ENCODE measurements at regions not wholly inside any gene's neighbourhood (a gene's known extent, or its start where the extent isn't known, plus 50 kb on each side); places are given as distances from the start of the nearest gene placed in this dataset.

GRCh38 chr2:104606056-104606455, 247.9 kb upstream of the POU3F3 start:
- WGBS (ENCODE audit: insufficient coverage) = no CpG with 5 or more reads among the region's 1 CpG
- intact Hi-C loops (cut with micrococcal nuclease) = no loop called here
- H3K4me2 ChIP-seq (replicated peaks; ENCODE audit: extremely low read depth, low read length, poor library complexity, severe bottlenecking) = no peak overlapping the region
- H4K20me1 ChIP-seq (ENCODE audit: insufficient read depth, low read length) = no peaks in the 10 kb centered on the region
- no peaks in the 10 kb centered on the region for H3K27me3 ChIP-seq (ENCODE audit: control insufficient read depth in 2 of 2, insufficient read depth in 2 of 2, low read length in 2 of 2)
- no peak overlapping the region for H3K27ac ChIP-seq (ENCODE audit: low read depth in 1 of 2, low read length in 2 of 2)
- no peaks in the 10 kb centered on the region for H3K79me2 ChIP-seq (ENCODE audit: insufficient read depth, low read length)
- H3K36me3 ChIP-seq (replicated peaks in 1 of 2; ENCODE audit: control insufficient read depth in 1 of 2, insufficient read depth in 2 of 2, low read length in 2 of 2) = no peaks in the 10 kb centered on the region
- peaks cover 0 to 25% of the 10 kb centered on the region in 2 donors for H3K9me3 ChIP-seq (replicated peaks in 1 of 2; ENCODE audit: control insufficient read depth in 1 of 2, insufficient read depth in 1 of 2, low read length in 2 of 2)
- no peak overlapping the region for H3K9ac ChIP-seq (ENCODE audit: insufficient read depth, low read length, poor library complexity, severe bottlenecking)
- DNase-seq = no peak
- H3K4me1 ChIP-seq (ENCODE audit: control insufficient read depth in 1 of 2, insufficient read depth in 2 of 2, low read length in 2 of 2) = no peaks in the 10 kb centered on the region
- TF ChIP-seq CTCF (IDR thresholded peaks at IDR 0.05) = no peak
- H3K4me3 ChIP-seq (replicated peaks in 1 of 3; ENCODE audit: low read depth in 2 of 3, low read length in 3 of 3) = no peak overlapping the region
- H2AFZ ChIP-seq (ENCODE audit: insufficient read depth, low read depth, low read length, poor library complexity, severe bottlenecking) = no peak overlapping the region
- peaks cover 0 to 5% of the 10 kb centered on the region in 2 donors for H3K36me3 Mint-ChIP-seq
- peaks cover 0 to 3% (median 1%) of the 10 kb centered on the region in 3 donors for H3K27me3 Mint-ChIP-seq (ENCODE audit: low read depth in 3 of 3)
- no peaks in the 10 kb centered on the region for H3K4me1 Mint-ChIP-seq
- no peak overlapping the region for H3K4me3 Mint-ChIP-seq
- H3K27ac Mint-ChIP-seq = no peak overlapping the region
- peaks cover 26 to 44% (median 30%) of the 10 kb centered on the region in 7 donors for H3K9me3 Mint-ChIP-seq

DNA sequence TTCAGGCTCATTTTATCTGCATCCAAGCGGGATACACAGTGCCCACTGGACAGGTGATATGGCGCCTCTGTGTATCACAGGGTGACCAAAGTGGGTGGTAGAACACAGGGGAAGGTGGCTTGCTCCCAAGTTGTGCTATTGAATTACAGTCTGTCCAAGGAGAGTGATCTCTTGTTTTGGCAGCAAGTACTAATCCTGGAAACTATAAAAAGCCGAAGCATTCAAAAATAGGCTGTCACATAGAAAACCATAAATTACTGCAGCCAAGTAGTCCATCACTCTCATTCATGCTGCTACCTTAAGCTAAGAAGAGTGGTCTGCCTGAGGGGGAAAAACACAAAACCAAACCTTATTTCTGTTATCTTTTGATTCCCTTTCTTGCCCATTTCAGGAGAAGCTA, 237.1 kb upstream of the POU3F3 start:
- Histone ChIP-seq H3K4me1 (ENCODE audit: control insufficient read depth in 1 of 2, insufficient read depth in 2 of 2, low read length in 2 of 2) (peaks cover 0 to 11% of the 10 kb centered on the region in 2 donors), H3K9me3 (replicated peaks in 1 of 2; ENCODE audit: control insufficient read depth in 1 of 2, insufficient read depth in 1 of 2, low read length in 2 of 2) (no peaks in the 10 kb centered on the region), H3K27me3 (ENCODE audit: control insufficient read depth in 2 of 2, insufficient read depth in 2 of 2, low read length in 2 of 2) (no peaks in the 10 kb centered on the region), H4K20me1 (ENCODE audit: insufficient read depth, low read length) (no peaks in the 10 kb centered on the region), H3K4me3 (replicated peaks in 1 of 3; ENCODE audit: low read depth in 2 of 3, low read length in 3 of 3) (no peak overlapping the region), H3K27ac (ENCODE audit: low read depth in 1 of 2, low read length in 2 of 2) (no peak overlapping the region), H3K4me2 (replicated peaks; ENCODE audit: extremely low read depth, low read length, poor library complexity, severe bottlenecking) (no peak overlapping the region), H3K79me2 (ENCODE audit: insufficient read depth, low read length) (no peaks in the 10 kb centered on the region), H2AFZ (ENCODE audit: insufficient read depth, low read depth, low read length, poor library complexity, severe bottlenecking) (no peak overlapping the region), H3K36me3 (replicated peaks in 1 of 2; ENCODE audit: control insufficient read depth in 1 of 2, insufficient read depth in 2 of 2, low read length in 2 of 2) (no peaks in the 10 kb centered on the region), H3K9ac (ENCODE audit: insufficient read depth, low read length, poor library complexity, severe bottlenecking) (no peak overlapping the region)
- 93% methylated on average over 2 of the region's 3 CpGs for WGBS (ENCODE audit: insufficient coverage)
- Mint-ChIP-seq H3K4me3 (no peak overlapping the region), H3K4me1 (peaks cover 12% of the 10 kb centered on the region), H3K27ac (no peak overlapping the region), H3K36me3 (no peaks in the 10 kb centered on the region), H3K27me3 (ENCODE audit: low read depth in 3 of 3) (peaks cover 0 to 10% (median 4%) of the 10 kb centered on the region in 3 donors), H3K9me3 (no peaks in the 10 kb centered on the region)
- no peak for TF ChIP-seq CTCF (IDR thresholded peaks at IDR 0.05)
- intact Hi-C loops (cut with micrococcal nuclease) = no loop called here
- no peak for DNase-seq
